Liver (tissue), 8 donors: ENCODE measurements at regions not wholly inside any gene's neighbourhood (a gene's known extent, or its start where the extent isn't known, plus 50 kb on each side); places are given as distances from the start of the nearest gene placed in this dataset.

Experiments used
- DNase-seq: peaks from one replicate; pipeline ENCODE4 v3.0.0-alpha.2; 2017; ENCODE audit warnings: low spot score
- H3K27ac ChIP-seq, 2 donors: one replicate each; pipeline ENCODE4 v1.7.0; 2013; ENCODE audit warnings: inconsistent platforms in 2 of 2, low read length in 2 of 2, control low read depth in 1 of 2, low read depth in 1 of 2, mild to moderate bottlenecking in 1 of 2
- H3K27me3 ChIP-seq, 4 donors: one replicate each; pipeline versions ENCODE4 v1.6.1 to v1.7.0; 2013; ENCODE audit warnings: low read length in 3 of 4, inconsistent platforms in 1 of 4, mild to moderate bottlenecking in 1 of 4, moderate library complexity in 1 of 4; ENCODE audit not compliant: control insufficient read depth in 4 of 4, insufficient read depth in 4 of 4
- H3K36me3 ChIP-seq, 4 donors: one replicate each; pipeline versions ENCODE4 v1.6.1 to v1.7.0; 2013; ENCODE audit warnings: low read length in 3 of 4, mild to moderate bottlenecking in 3 of 4, low read depth in 1 of 4, moderate library complexity in 1 of 4; ENCODE audit not compliant: control insufficient read depth in 4 of 4, insufficient read depth in 3 of 4
- H3K4me1 ChIP-seq, 4 donors: one replicate each; pipeline versions ENCODE4 v1.6.1 to v1.7.0; 2013; ENCODE audit warnings: low read length in 3 of 4, mild to moderate bottlenecking in 3 of 4, moderate library complexity in 1 of 4; ENCODE audit not compliant: control insufficient read depth in 4 of 4, insufficient read depth in 4 of 4
- H3K4me3 ChIP-seq, 3 donors: one replicate each; pipeline versions ENCODE4 v1.6.1 to v1.7.0; 2013; ENCODE audit warnings: low read length in 3 of 3, control low read depth in 1 of 3, low read depth in 1 of 3, mild to moderate bottlenecking in 1 of 3
- H3K9ac ChIP-seq, 2 donors: one replicate each; pipeline ENCODE4 v1.7.0; 2013; ENCODE audit warnings: low read length in 2 of 2, mild to moderate bottlenecking in 2 of 2, moderate library complexity in 2 of 2, control low read depth in 1 of 2, low read depth in 1 of 2
- H3K9me3 ChIP-seq, 4 donors: one replicate each; pipeline versions ENCODE4 v1.6.1 to v1.7.0; 2013; ENCODE audit warnings: low read length in 3 of 4; ENCODE audit not compliant: control insufficient read depth in 4 of 4
- ATF3 ChIP-seq: IDR thresholded peaks from 2 replicates; pipeline ENCODE4 v1.6.1; 2016; ENCODE audit warnings: antibody characterized with exemption
- EGR1 ChIP-seq, 2 donors: IDR thresholded peaks; 2 replicates each; pipeline ENCODE4 v1.6.1; 2016 to 2018; ENCODE audit warnings: antibody characterized with exemption in 2 of 2, low read depth in 2 of 2
- FOXA1 ChIP-seq: IDR thresholded peaks from 2 replicates; pipeline ENCODE4 v1.6.1; 2016; ENCODE audit warnings: antibody characterized with exemption
- FOXA2 ChIP-seq: IDR thresholded peaks from 2 replicates; pipeline ENCODE4 v1.6.1; 2016; ENCODE audit warnings: antibody characterized with exemption
- HNF4A ChIP-seq, 2 donors: conservative IDR thresholded peaks; 2 replicates each; pipeline ENCODE4 v1.6.1; 2016; ENCODE audit warnings: antibody characterized with exemption in 2 of 2, mild to moderate bottlenecking in 2 of 2
- HNF4G ChIP-seq: IDR thresholded peaks from 2 replicates; pipeline ENCODE4 v1.6.1; 2016; ENCODE audit warnings: antibody characterized with exemption
- MAX ChIP-seq: IDR thresholded peaks from 2 replicates; pipeline ENCODE4 v1.6.1; 2016; ENCODE audit warnings: antibody characterized with exemption
- NR2F2 ChIP-seq: IDR thresholded peaks from 2 replicates; pipeline ENCODE4 v1.6.1; 2016; ENCODE audit warnings: antibody characterized with exemption
- RAD21 ChIP-seq, 2 donors: IDR thresholded peaks; 2 replicates each; pipeline ENCODE4 v1.6.1; 2016; ENCODE audit warnings: antibody characterized with exemption in 2 of 2, mild to moderate bottlenecking in 2 of 2
- REST ChIP-seq: IDR thresholded peaks from 2 replicates; pipeline ENCODE4 v1.6.1; 2016; ENCODE audit warnings: antibody characterized with exemption, mild to moderate bottlenecking
- RXRA ChIP-seq, 2 donors: IDR thresholded peaks; 2 replicates each; pipeline ENCODE4 v1.6.1; 2017 to 2018; ENCODE audit warnings: antibody characterized with exemption in 2 of 2, mild to moderate bottlenecking in 1 of 2
- SP1 ChIP-seq: IDR thresholded peaks from 2 replicates; pipeline ENCODE4 v1.6.1; 2018; ENCODE audit warnings: antibody characterized with exemption, mild to moderate bottlenecking
- TAF1 ChIP-seq: conservative IDR thresholded peaks from 2 replicates; pipeline ENCODE4 v1.6.1; 2016; ENCODE audit warnings: antibody characterized with exemption, mild to moderate bottlenecking
- YY1 ChIP-seq: IDR thresholded peaks from 2 replicates; pipeline ENCODE4 v1.6.1; 2016; ENCODE audit warnings: antibody characterized with exemption, mild to moderate bottlenecking
- WGBS: extraction: QIAGEN DNeasy Blood & Tissue Kit; methylation state at CpG from one replicate; pipeline ENCODE4 v1.1.7; 2013; 5-methylcytosine and 5-hydroxymethylcytosine counted together
- TF ChIP-seq, protein P1 (sequence below): IDR thresholded peaks from 2 replicates; pipeline ENCODE4 v1.6.1; 2016; ENCODE audit warnings: antibody characterized with exemption
- TF ChIP-seq, protein P2 (sequence below): fragments of 150-350 bp; IDR thresholded peaks from 2 replicates; pipeline ENCODE4 v1.5.1; 2017; ENCODE audit warnings: improper control_type of control experiment, low read depth, low read length; ENCODE audit not compliant: missing input control
- donor health status: healthy.
- donor health status: healthy.
- donor health status: healthy.
- donor health status: healthy.
- donor health status: healthy.

DNA sequence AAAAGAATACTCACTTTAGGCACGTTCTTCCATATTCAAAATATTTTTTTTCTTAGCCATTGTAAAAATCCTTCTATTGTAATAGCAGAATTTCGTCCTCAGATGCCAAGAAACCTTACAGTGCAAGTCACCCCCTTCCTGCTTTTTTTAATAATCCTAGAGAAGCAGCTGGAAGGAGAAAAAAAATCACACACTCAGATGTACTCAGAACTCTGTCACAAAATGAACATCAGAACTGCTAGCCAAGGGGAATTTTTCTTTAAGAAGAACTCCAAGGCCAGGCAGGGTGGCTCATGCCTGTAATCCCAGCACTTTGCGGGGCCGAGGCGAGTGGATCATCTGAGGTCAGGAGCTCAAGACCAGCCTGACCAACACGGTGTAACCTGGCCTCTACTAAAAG is 127.3 kb upstream of the SPATS2L start:
- H3K9ac ChIP-seq: no peak overlapping the region
- H3K4me1 ChIP-seq: peaks cover 0 to 5% (median 3%) of the 10 kb centered on the region in 4 donors
- H3K4me3 ChIP-seq: no peak overlapping the region
- DNase-seq: no peak
- TF ChIP-seq REST (no peak), YY1 (no peak), SP1 (no peak), EGR1 (IDR thresholded peaks at IDR 0.05; ENCODE audit: low read depth in 2 of 2) (no peak), RXRA (IDR thresholded peaks at IDR 0.05) (no peak)
- TF ChIP-seq, protein P1, sequence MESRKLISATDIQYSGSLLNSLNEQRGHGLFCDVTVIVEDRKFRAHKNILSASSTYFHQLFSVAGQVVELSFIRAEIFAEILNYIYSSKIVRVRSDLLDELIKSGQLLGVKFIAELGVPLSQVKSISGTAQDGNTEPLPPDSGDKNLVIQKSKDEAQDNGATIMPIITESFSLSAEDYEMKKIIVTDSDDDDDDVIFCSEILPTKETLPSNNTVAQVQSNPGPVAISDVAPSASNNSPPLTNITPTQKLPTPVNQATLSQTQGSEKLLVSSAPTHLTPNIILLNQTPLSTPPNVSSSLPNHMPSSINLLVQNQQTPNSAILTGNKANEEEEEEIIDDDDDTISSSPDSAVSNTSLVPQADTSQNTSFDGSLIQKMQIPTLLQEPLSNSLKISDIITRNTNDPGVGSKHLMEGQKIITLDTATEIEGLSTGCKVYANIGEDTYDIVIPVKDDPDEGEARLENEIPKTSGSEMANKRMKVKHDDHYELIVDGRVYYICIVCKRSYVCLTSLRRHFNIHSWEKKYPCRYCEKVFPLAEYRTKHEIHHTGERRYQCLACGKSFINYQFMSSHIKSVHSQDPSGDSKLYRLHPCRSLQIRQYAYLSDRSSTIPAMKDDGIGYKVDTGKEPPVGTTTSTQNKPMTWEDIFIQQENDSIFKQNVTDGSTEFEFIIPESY: no peak
- TF ChIP-seq, protein P2, sequence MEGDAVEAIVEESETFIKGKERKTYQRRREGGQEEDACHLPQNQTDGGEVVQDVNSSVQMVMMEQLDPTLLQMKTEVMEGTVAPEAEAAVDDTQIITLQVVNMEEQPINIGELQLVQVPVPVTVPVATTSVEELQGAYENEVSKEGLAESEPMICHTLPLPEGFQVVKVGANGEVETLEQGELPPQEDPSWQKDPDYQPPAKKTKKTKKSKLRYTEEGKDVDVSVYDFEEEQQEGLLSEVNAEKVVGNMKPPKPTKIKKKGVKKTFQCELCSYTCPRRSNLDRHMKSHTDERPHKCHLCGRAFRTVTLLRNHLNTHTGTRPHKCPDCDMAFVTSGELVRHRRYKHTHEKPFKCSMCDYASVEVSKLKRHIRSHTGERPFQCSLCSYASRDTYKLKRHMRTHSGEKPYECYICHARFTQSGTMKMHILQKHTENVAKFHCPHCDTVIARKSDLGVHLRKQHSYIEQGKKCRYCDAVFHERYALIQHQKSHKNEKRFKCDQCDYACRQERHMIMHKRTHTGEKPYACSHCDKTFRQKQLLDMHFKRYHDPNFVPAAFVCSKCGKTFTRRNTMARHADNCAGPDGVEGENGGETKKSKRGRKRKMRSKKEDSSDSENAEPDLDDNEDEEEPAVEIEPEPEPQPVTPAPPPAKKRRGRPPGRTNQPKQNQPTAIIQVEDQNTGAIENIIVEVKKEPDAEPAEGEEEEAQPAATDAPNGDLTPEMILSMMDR: no peak
- no peak overlapping the region for H3K27ac ChIP-seq
- H3K9me3 ChIP-seq: no peaks in the 10 kb centered on the region
- H3K36me3 ChIP-seq: no peaks in the 10 kb centered on the region
- H3K27me3 ChIP-seq: no peaks in the 10 kb centered on the region
- 73% methylated on average over 6 of the region's 6 CpGs for WGBS

DNA sequence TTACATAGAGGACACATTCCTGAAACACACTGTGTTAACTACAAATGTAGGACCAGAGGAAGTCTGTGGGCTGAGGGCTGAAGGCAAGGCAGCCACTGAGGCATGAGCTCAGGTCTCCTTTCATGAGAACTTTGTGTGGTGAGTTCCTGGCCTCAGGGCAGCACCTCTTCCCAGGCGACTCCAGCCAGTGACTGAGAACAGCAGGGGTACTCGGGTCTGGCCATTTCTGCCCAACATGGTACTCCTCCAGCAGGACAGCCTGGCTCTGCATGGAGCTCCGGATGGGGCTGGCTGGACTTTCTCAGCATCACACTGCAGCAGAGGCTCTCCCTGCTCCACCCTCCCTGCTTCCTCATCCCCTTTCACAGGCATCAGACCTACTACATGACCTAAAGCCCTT is 125.5 kb upstream of the SPATS2L start:
- DNase-seq: no peak
- Histone ChIP-seq H3K9ac (no peak overlapping the region), H3K27me3 (no peaks in the 10 kb centered on the region), H3K9me3 (no peaks in the 10 kb centered on the region), H3K4me3 (no peak overlapping the region), H3K4me1 (peaks cover 4 to 20% (median 15%) of the 10 kb centered on the region in 4 donors), H3K27ac (no peak overlapping the region), H3K36me3 (no peaks in the 10 kb centered on the region)
- 90% methylated on average over 3 of the region's 3 CpGs for WGBS
- TF ChIP-seq EGR1 (IDR thresholded peaks at IDR 0.05; ENCODE audit: low read depth in 2 of 2) (no peak), FOXA2 (no peak), FOXA1 (no peak), ATF3 (no peak), HNF4A (conservative IDR thresholded peaks at IDR 0.05) (no peak), HNF4G (no peak), NR2F2 (no peak), YY1 (no peak), TAF1 (no peak), RAD21 (IDR thresholded peaks at IDR 0.05) (no peak), SP1 (no peak), REST (no peak), MAX (no peak)
- TF ChIP-seq, protein P2: no peak
- TF ChIP-seq, protein P1: no peak
